ENCODE measurements at regions not wholly inside any gene's neighbourhood (a gene's known extent, or its start where the extent isn't known, plus 50 kb on each side); places are given as distances from the start of the nearest gene placed in this dataset.
"Not testable (repeated sequence)": the region's sequence is repeated elsewhere in the genome, so short reads cannot be mapped to it uniquely, and the experiment has no call there.

- not testable (repeated sequence) for H3K36me3 Mint-ChIP-seq (ENCODE audit: low read depth); H3K9me3 Mint-ChIP-seq; H3K4me3 Mint-ChIP-seq; H3K27ac Mint-ChIP-seq; H3K27me3 Mint-ChIP-seq (ENCODE audit: low read depth); H3K4me1 Mint-ChIP-seq (ENCODE audit: low read depth)
Observed at GRCh38 chr17:20674374-20674773, 94.8 kb downstream of the CDRT15L2 start.

- H3K9me3 Mint-ChIP-seq; H3K27me3 Mint-ChIP-seq (ENCODE audit: low read depth): not testable (repeated sequence)
Observed at GRCh38 chr17:20675707-20676106, 96.2 kb downstream of the CDRT15L2 start.

GRCh38 chr17:20676656-20677055, 97.1 kb downstream of the CDRT15L2 start:
- H3K4me3 Mint-ChIP-seq; H3K4me1 Mint-ChIP-seq (ENCODE audit: low read depth); H3K27me3 Mint-ChIP-seq (ENCODE audit: low read depth); H3K27ac Mint-ChIP-seq; H3K9me3 Mint-ChIP-seq; H3K36me3 Mint-ChIP-seq (ENCODE audit: low read depth): not testable (repeated sequence)

More at GRCh38 chr17:20675707-20676106, 96.2 kb downstream of the CDRT15L2 start:
- H3K36me3 Mint-ChIP-seq (ENCODE audit: low read depth); H3K4me1 Mint-ChIP-seq (ENCODE audit: low read depth); H3K4me3 Mint-ChIP-seq; H3K27ac Mint-ChIP-seq: not testable (repeated sequence)

- not testable (repeated sequence) for H3K27ac Mint-ChIP-seq; H3K9me3 Mint-ChIP-seq; H3K27me3 Mint-ChIP-seq (ENCODE audit: low read depth); H3K4me1 Mint-ChIP-seq (ENCODE audit: low read depth); H3K4me3 Mint-ChIP-seq; H3K36me3 Mint-ChIP-seq (ENCODE audit: low read depth)
Observed at GRCh38 chr17:20677469-20677868, 97.9 kb downstream of the CDRT15L2 start.

GRCh38 chr17:20678424-20678823, 98.9 kb downstream of the CDRT15L2 start:
- not testable (repeated sequence) for H3K4me3 Mint-ChIP-seq, H3K27ac Mint-ChIP-seq

GRCh38 chr17:20681746-20682722, 102.5 kb downstream of the CDRT15L2 start:
- not testable (repeated sequence) for H3K9me3 Mint-ChIP-seq; H3K27ac Mint-ChIP-seq; H3K4me1 Mint-ChIP-seq (ENCODE audit: low read depth); H3K4me3 Mint-ChIP-seq; H3K36me3 Mint-ChIP-seq (ENCODE audit: low read depth); H3K27me3 Mint-ChIP-seq (ENCODE audit: low read depth)

More at GRCh38 chr17:20678424-20678823, 98.9 kb downstream of the CDRT15L2 start:
- not testable (repeated sequence) for H3K27me3 Mint-ChIP-seq (ENCODE audit: low read depth); H3K4me1 Mint-ChIP-seq (ENCODE audit: low read depth); H3K36me3 Mint-ChIP-seq (ENCODE audit: low read depth); H3K9me3 Mint-ChIP-seq

GRCh38 chr17:20683651-20684229, 104.2 kb downstream of the CDRT15L2 start:
- not testable (repeated sequence) for H3K27ac Mint-ChIP-seq; H3K9me3 Mint-ChIP-seq; H3K4me3 Mint-ChIP-seq; H3K36me3 Mint-ChIP-seq (ENCODE audit: low read depth); H3K27me3 Mint-ChIP-seq (ENCODE audit: low read depth); H3K4me1 Mint-ChIP-seq (ENCODE audit: low read depth)

GRCh38 chr17:20684975-20685374, 105.5 kb downstream of the CDRT15L2 start:
- H3K4me1 Mint-ChIP-seq (ENCODE audit: low read depth); H3K27me3 Mint-ChIP-seq (ENCODE audit: low read depth); H3K27ac Mint-ChIP-seq; H3K9me3 Mint-ChIP-seq; H3K36me3 Mint-ChIP-seq (ENCODE audit: low read depth); H3K4me3 Mint-ChIP-seq: not testable (repeated sequence)

- H3K27me3 Mint-ChIP-seq (ENCODE audit: low read depth), result not testable (repeated sequence)
Observed at GRCh38 chr17:20687584-20687983, 108.1 kb downstream of the CDRT15L2 start.

GRCh38 chr17:20689170-20689749, 109.7 kb downstream of the CDRT15L2 start:
- H3K27me3 Mint-ChIP-seq (ENCODE audit: low read depth); H3K36me3 Mint-ChIP-seq (ENCODE audit: low read depth); H3K9me3 Mint-ChIP-seq; H3K27ac Mint-ChIP-seq; H3K4me1 Mint-ChIP-seq (ENCODE audit: low read depth); H3K4me3 Mint-ChIP-seq: not testable (repeated sequence)

More at GRCh38 chr17:20687584-20687983, 108.1 kb downstream of the CDRT15L2 start:
- H3K4me1 Mint-ChIP-seq (ENCODE audit: low read depth); H3K4me3 Mint-ChIP-seq; H3K36me3 Mint-ChIP-seq (ENCODE audit: low read depth); H3K9me3 Mint-ChIP-seq; H3K27ac Mint-ChIP-seq: not testable (repeated sequence)

GRCh38 chr17:20692706-20693105, 113.2 kb downstream of the CDRT15L2 start:
- not testable (repeated sequence) for H3K27me3 Mint-ChIP-seq (ENCODE audit: low read depth); H3K9me3 Mint-ChIP-seq; H3K4me3 Mint-ChIP-seq; H3K27ac Mint-ChIP-seq; H3K36me3 Mint-ChIP-seq (ENCODE audit: low read depth)
- peaks cover 13% of the 10 kb centered on the region for H3K4me1 Mint-ChIP-seq (ENCODE audit: low read depth)

- H3K4me1 Mint-ChIP-seq (ENCODE audit: low read depth), result peaks cover 25% of the 10 kb centered on the region
- not testable (repeated sequence) for H3K9me3 Mint-ChIP-seq; H3K27me3 Mint-ChIP-seq (ENCODE audit: low read depth); H3K4me3 Mint-ChIP-seq; H3K36me3 Mint-ChIP-seq (ENCODE audit: low read depth)
- peak overlapping the region; percentile 17 for H3K27ac Mint-ChIP-seq
Observed at GRCh38 chr17:20695871-20696270, 116.3 kb downstream of the CDRT15L2 start.

GRCh38 chr17:20698463-20699206, 119.1 kb downstream of the CDRT15L2 start:
- H3K4me3 Mint-ChIP-seq, result peak overlapping the region; percentile 83
- peaks cover 18% of the 10 kb centered on the region for H3K4me1 Mint-ChIP-seq (ENCODE audit: low read depth)
- H3K36me3 Mint-ChIP-seq (ENCODE audit: low read depth); H3K9me3 Mint-ChIP-seq; H3K27me3 Mint-ChIP-seq (ENCODE audit: low read depth): not testable (repeated sequence)
- H3K27ac Mint-ChIP-seq, result peak overlapping the region; percentile 87

- H3K27me3 Mint-ChIP-seq (ENCODE audit: low read depth); H3K36me3 Mint-ChIP-seq (ENCODE audit: low read depth); H3K4me3 Mint-ChIP-seq; H3K9me3 Mint-ChIP-seq; H3K27ac Mint-ChIP-seq: not testable (repeated sequence)
- peaks cover 13% of the 10 kb centered on the region for H3K4me1 Mint-ChIP-seq (ENCODE audit: low read depth)
Observed at GRCh38 chr17:20700528-20700927, 121.0 kb downstream of the CDRT15L2 start.

- not testable (repeated sequence) for H3K27ac Mint-ChIP-seq; H3K9me3 Mint-ChIP-seq; H3K27me3 Mint-ChIP-seq (ENCODE audit: low read depth); H3K4me3 Mint-ChIP-seq; H3K36me3 Mint-ChIP-seq (ENCODE audit: low read depth)
- H3K4me1 Mint-ChIP-seq (ENCODE audit: low read depth), result peaks cover 13% of the 10 kb centered on the region
Observed at GRCh38 chr17:20701366-20701765, 121.8 kb downstream of the CDRT15L2 start.
